ENCODE measurements at regions not wholly inside any gene's neighbourhood (a gene's known extent, or its start where the extent isn't known, plus 50 kb on each side); places are given as distances from the start of the nearest gene placed in this dataset.

DNA sequence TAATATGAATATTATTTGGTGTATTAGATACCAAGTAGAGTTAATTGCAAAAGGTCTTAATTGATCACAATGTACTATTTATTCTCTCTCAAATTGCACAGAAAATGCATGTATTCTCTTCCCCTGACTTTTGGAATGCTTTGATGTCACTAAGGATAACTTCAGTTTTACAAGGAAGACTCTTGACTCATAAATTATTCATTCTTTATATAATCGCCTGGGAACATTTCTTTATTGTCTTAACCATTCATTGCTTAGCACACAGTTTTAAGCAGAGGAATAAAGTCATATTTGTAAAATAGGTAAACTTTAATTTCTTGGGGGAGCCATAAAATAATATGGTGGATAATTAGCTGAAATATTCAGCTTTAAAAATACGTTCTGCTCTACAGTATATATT is 306.0 kb upstream of the TMEM229A start:
- H2AFZ ChIP-seq, result no peak overlapping the region
- Mint-ChIP-seq H3K36me3 (ENCODE audit: low read depth) (no peaks in the 10 kb centered on the region), H3K9me3 (no peaks in the 10 kb centered on the region), H3K27me3 (ENCODE audit: insufficient read depth, low read depth, poor library complexity) (no peaks in the 10 kb centered on the region), H3K4me1 (no peaks in the 10 kb centered on the region), H3K27ac (no peak overlapping the region), H3K4me3 (no peak overlapping the region)
- H3K27me3 ChIP-seq (ENCODE audit: insufficient read depth), result no peaks in the 10 kb centered on the region
- H3K79me2 ChIP-seq (replicated peaks; ENCODE audit: insufficient read depth), result no peaks in the 10 kb centered on the region
- H3K4me1 ChIP-seq (ENCODE audit: insufficient read depth), result no peaks in the 10 kb centered on the region
- H3K9me2 ChIP-seq (ENCODE audit: insufficient read depth), result peaks cover 7% of the 10 kb centered on the region; the same call in 1 of the 2 replicates
- no peak for ATAC-seq
- no peaks in the 10 kb centered on the region for H3K36me3 ChIP-seq (ENCODE audit: insufficient read depth)
- TF ChIP-seq, protein P1, sequence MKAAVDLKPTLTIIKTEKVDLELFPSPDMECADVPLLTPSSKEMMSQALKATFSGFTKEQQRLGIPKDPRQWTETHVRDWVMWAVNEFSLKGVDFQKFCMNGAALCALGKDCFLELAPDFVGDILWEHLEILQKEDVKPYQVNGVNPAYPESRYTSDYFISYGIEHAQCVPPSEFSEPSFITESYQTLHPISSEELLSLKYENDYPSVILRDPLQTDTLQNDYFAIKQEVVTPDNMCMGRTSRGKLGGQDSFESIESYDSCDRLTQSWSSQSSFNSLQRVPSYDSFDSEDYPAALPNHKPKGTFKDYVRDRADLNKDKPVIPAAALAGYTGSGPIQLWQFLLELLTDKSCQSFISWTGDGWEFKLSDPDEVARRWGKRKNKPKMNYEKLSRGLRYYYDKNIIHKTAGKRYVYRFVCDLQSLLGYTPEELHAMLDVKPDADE (IDR thresholded peaks at IDR 0.05), result no peak
- TF ChIP-seq POLR2AphosphoS5 (IDR thresholded peaks at IDR 0.05; ENCODE audit: low read depth) (no peak), ZNF114 (CRISPR knock-in tag; IDR thresholded peaks at IDR 0.05) (no peak), JUNB (IDR thresholded peaks at IDR 0.05; ENCODE audit: unreplicated experiment) (no peak), EZH2 (IDR thresholded peaks at IDR 0.05; ENCODE audit: low read depth, unreplicated experiment) (no peak), NANOG (IDR thresholded peaks at IDR 0.05; ENCODE audit: borderline replicate concordance) (no peak), ZNF331 (CRISPR knock-in tag; IDR thresholded peaks at IDR 0.05; ENCODE audit: low read depth) (no peak), EZH2phosphoT487 (IDR thresholded peaks at IDR 0.05; ENCODE audit: unreplicated experiment) (no peak)
- no peak overlapping the region for H3K4me2 ChIP-seq
- DNase-seq (ENCODE audit: low spot score), result no peak
- H3K27ac ChIP-seq (ENCODE audit: low read depth), result no peak overlapping the region
- H4K20me1 ChIP-seq (replicated peaks; ENCODE audit: insufficient read depth), result no peaks in the 10 kb centered on the region
- H3K4me3 ChIP-seq, result no peak overlapping the region
- H3F3A ChIP-seq (replicated peaks; ENCODE audit: low read depth), result no peaks in the 10 kb centered on the region

GRCh38 chr7:124330731-124331407 is 298.0 kb upstream of the TMEM229A start:
- Histone ChIP-seq H3F3A (replicated peaks; ENCODE audit: low read depth) (no peaks in the 10 kb centered on the region), H3K27ac (ENCODE audit: low read depth) (no peak overlapping the region), H3K4me2 (no peak overlapping the region), H2AFZ (no peak overlapping the region), H3K27me3 (ENCODE audit: insufficient read depth) (no peaks in the 10 kb centered on the region), H3K9me2 (ENCODE audit: insufficient read depth) (no peaks in the 10 kb centered on the region), H3K36me3 (ENCODE audit: insufficient read depth) (no peaks in the 10 kb centered on the region), H3K4me1 (ENCODE audit: insufficient read depth) (no peaks in the 10 kb centered on the region), H4K20me1 (replicated peaks; ENCODE audit: insufficient read depth) (no peaks in the 10 kb centered on the region), H3K79me2 (replicated peaks; ENCODE audit: insufficient read depth) (no peaks in the 10 kb centered on the region), H3K4me3 (no peak overlapping the region)
- Mint-ChIP-seq H3K9me3 (no peaks in the 10 kb centered on the region; the same call in 2 of the 3 replicates), H3K4me1 (peaks cover 3% of the 10 kb centered on the region; the same call in 2 of the 3 replicates), H3K27ac (no peak overlapping the region), H3K4me3 (no peak overlapping the region), H3K27me3 (ENCODE audit: insufficient read depth, low read depth, poor library complexity) (no peaks in the 10 kb centered on the region), H3K36me3 (ENCODE audit: low read depth) (no peaks in the 10 kb centered on the region)
- DNase-seq (ENCODE audit: low spot score) (no peak), ATAC-seq (no peak)
- TF ChIP-seq POLR2AphosphoS5 (IDR thresholded peaks at IDR 0.05; ENCODE audit: low read depth) (no peak), STAT1 (IDR thresholded peaks at IDR 0.05; ENCODE audit: unreplicated experiment) (no peak), CTCF (conservative IDR thresholded peaks at IDR 0.05; ENCODE audit: low read depth in 2 of 2) (no peak), CREB1 (CRISPR knock-in tag; IDR thresholded peaks at IDR 0.05; ENCODE audit: low read depth) (no peak), EZH2phosphoT487 (IDR thresholded peaks at IDR 0.05; ENCODE audit: unreplicated experiment) (no peak)
- TF ChIP-seq, protein P2, sequence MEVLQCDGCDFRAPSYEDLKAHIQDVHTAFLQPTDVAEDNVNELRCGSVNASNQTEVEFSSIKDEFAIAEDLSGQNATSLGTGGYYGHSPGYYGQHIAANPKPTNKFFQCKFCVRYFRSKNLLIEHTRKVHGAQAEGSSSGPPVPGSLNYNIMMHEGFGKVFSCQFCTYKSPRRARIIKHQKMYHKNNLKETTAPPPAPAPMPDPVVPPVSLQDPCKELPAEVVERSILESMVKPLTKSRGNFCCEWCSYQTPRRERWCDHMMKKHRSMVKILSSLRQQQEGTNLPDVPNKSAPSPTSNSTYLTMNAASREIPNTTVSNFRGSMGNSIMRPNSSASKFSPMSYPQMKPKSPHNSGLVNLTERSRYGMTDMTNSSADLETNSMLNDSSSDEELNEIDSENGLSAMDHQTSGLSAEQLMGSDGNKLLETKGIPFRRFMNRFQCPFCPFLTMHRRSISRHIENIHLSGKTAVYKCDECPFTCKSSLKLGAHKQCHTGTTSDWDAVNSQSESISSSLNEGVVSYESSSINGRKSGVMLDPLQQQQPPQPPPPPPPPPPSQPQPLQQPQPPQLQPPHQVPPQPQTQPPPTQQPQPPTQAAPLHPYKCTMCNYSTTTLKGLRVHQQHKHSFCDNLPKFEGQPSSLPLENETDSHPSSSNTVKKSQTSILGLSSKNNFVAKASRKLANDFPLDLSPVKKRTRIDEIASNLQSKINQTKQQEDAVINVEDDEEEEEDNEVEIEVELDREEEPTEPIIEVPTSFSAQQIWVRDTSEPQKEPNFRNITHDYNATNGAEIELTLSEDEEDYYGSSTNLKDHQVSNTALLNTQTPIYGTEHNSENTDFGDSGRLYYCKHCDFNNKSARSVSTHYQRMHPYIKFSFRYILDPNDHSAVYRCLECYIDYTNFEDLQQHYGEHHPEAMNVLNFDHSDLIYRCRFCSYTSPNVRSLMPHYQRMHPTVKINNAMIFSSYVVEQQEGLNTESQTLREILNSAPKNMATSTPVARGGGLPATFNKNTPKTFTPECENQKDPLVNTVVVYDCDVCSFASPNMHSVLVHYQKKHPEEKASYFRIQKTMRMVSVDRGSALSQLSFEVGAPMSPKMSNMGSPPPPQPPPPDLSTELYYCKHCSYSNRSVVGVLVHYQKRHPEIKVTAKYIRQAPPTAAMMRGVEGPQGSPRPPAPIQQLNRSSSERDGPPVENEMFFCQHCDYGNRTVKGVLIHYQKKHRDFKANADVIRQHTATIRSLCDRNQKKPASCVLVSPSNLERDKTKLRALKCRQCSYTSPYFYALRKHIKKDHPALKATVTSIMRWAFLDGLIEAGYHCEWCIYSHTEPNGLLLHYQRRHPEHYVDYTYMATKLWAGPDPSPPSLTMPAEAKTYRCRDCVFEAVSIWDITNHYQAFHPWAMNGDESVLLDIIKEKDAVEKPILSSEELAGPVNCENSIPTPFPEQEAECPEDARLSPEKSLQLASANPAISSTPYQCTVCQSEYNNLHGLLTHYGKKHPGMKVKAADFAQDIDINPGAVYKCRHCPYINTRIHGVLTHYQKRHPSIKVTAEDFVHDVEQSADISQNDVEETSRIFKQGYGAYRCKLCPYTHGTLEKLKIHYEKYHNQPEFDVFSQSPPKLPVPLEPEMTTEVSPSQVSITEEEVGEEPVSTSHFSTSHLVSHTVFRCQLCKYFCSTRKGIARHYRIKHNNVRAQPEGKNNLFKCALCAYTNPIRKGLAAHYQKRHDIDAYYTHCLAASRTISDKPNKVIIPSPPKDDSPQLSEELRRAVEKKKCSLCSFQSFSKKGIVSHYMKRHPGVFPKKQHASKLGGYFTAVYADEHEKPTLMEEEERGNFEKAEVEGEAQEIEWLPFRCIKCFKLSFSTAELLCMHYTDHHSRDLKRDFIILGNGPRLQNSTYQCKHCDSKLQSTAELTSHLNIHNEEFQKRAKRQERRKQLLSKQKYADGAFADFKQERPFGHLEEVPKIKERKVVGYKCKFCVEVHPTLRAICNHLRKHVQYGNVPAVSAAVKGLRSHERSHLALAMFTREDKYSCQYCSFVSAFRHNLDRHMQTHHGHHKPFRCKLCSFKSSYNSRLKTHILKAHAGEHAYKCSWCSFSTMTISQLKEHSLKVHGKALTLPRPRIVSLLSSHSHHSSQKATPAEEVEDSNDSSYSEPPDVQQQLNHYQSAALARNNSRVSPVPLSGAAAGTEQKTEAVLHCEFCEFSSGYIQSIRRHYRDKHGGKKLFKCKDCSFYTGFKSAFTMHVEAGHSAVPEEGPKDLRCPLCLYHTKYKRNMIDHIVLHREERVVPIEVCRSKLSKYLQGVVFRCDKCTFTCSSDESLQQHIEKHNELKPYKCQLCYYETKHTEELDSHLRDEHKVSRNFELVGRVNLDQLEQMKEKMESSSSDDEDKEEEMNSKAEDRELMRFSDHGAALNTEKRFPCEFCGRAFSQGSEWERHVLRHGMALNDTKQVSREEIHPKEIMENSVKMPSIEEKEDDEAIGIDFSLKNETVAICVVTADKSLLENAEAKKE (CRISPR knock-in tag; IDR thresholded peaks at IDR 0.05), result no peak
- TF ChIP-seq, protein P1 (IDR thresholded peaks at IDR 0.05), result no peak

All from GM23338 (cell line).